Large intestine (tissue), 3 donors: ENCODE measurements at regions not wholly inside any gene's neighbourhood (a gene's known extent, or its start where the extent isn't known, plus 50 kb on each side); places are given as distances from the start of the nearest gene placed in this dataset.

Experiments used
- DNase-seq, 2 donors: peaks; one replicate each; pipeline versions ENCODE4 v3.0.0 to v3.0.0-alpha.2; 2013
- H3K27ac ChIP-seq: one replicate; pipeline ENCODE4 v1.5.1; 2013; ENCODE audit warnings: low read length
- H3K27me3 ChIP-seq: 2 replicates; pipeline ENCODE4 v1.6.1; 2013; ENCODE audit warnings: low read length; ENCODE audit not compliant: control insufficient read depth, insufficient read depth
- H3K36me3 ChIP-seq: 2 replicates; pipeline ENCODE4 v1.6.1; 2013; ENCODE audit warnings: low read length; ENCODE audit not compliant: control insufficient read depth, insufficient read depth
- H3K4me1 ChIP-seq: one replicate; pipeline ENCODE4 v1.6.1; 2013; ENCODE audit warnings: low read length; ENCODE audit not compliant: control insufficient read depth, insufficient read depth
- H3K4me3 ChIP-seq: one replicate; pipeline ENCODE4 v1.5.1; 2013; ENCODE audit warnings: low read length
- H3K9me3 ChIP-seq: one replicate; pipeline ENCODE4 v1.6.1; 2013; ENCODE audit warnings: mild to moderate bottlenecking, low read depth, low read length, moderate library complexity; ENCODE audit not compliant: control insufficient read depth
- WGBS: methylation state at CpG from one replicate; pipeline ENCODE4 v1.1.5; 2013; ENCODE audit warnings: low lambda C conversion rate; ENCODE audit not compliant: insufficient coverage; 5-methylcytosine and 5-hydroxymethylcytosine counted together

GRCh38 chr1:232239522-232239921, 390.4 kb downstream of the SIPA1L2 start:
- Histone ChIP-seq H3K27me3 (peaks cover 4% of the 10 kb centered on the region), H3K36me3 (no peaks in the 10 kb centered on the region), H3K9me3 (no peaks in the 10 kb centered on the region), H3K27ac (no peak overlapping the region), H3K4me1 (no peaks in the 10 kb centered on the region), H3K4me3 (no peak overlapping the region)
- no peak for DNase-seq
- WGBS: 86% methylated on average over 1 of the region's 3 CpGs

GRCh38 chr1:232238009-232238408, 391.9 kb downstream of the SIPA1L2 start:
- Histone ChIP-seq H3K36me3 (no peaks in the 10 kb centered on the region), H3K27me3 (peaks cover 2% of the 10 kb centered on the region), H3K4me1 (no peaks in the 10 kb centered on the region), H3K27ac (no peak overlapping the region), H3K4me3 (no peak overlapping the region), H3K9me3 (no peaks in the 10 kb centered on the region)
- no peak for DNase-seq
- WGBS: 100% methylated on average over 1 of the region's 4 CpGs

- Histone ChIP-seq H3K36me3 (no peaks in the 10 kb centered on the region), H3K4me1 (no peaks in the 10 kb centered on the region), H3K4me3 (no peak overlapping the region), H3K9me3 (no peaks in the 10 kb centered on the region), H3K27me3 (no peaks in the 10 kb centered on the region), H3K27ac (no peak overlapping the region)
- DNase-seq: no peak
- no CpG with 5 or more reads among the region's 3 CpGs for WGBS
These were observed 402.6 kb downstream of the SIPA1L2 start for GRCh38 chr1:232227306-232227705.

- DNase-seq: peak in 1 of 2 donors; percentile 9
- Histone ChIP-seq H3K27ac (no peak overlapping the region), H3K9me3 (no peaks in the 10 kb centered on the region), H3K4me1 (no peaks in the 10 kb centered on the region), H3K36me3 (no peaks in the 10 kb centered on the region), H3K27me3 (no peaks in the 10 kb centered on the region), H3K4me3 (no peak overlapping the region)
- no CpG with 5 or more reads among the region's 5 CpGs for WGBS
These were observed 403.7 kb downstream of the SIPA1L2 start for GRCh38 chr1:232226197-232226712.

GRCh38 chr1:232225336-232226131, 404.4 kb downstream of the SIPA1L2 start:
- no peak for DNase-seq
- 80% methylated on average over 5 of the region's 13 CpGs for WGBS
- no peaks in the 10 kb centered on the region for H3K9me3 ChIP-seq

GRCh38 chr1:232223887-232224286, 406.0 kb downstream of the SIPA1L2 start:
- no peak overlapping the region for H3K4me3 ChIP-seq
- no CpG with 5 or more reads among the region's 7 CpGs for WGBS
- no peaks in the 10 kb centered on the region for H3K27me3 ChIP-seq
- H3K36me3 ChIP-seq: no peaks in the 10 kb centered on the region
- no peak for DNase-seq
- no peak overlapping the region for H3K27ac ChIP-seq
- no peaks in the 10 kb centered on the region for H3K9me3 ChIP-seq
- no peaks in the 10 kb centered on the region for H3K4me1 ChIP-seq

More at GRCh38 chr1:232225336-232226131, 404.4 kb downstream of the SIPA1L2 start:
- H3K36me3 ChIP-seq: no peaks in the 10 kb centered on the region
- H3K27me3 ChIP-seq: no peaks in the 10 kb centered on the region
- no peak overlapping the region for H3K27ac ChIP-seq
- no peak overlapping the region for H3K4me3 ChIP-seq
- H3K4me1 ChIP-seq: no peaks in the 10 kb centered on the region

- no peak for DNase-seq
- H3K4me1 ChIP-seq: no peaks in the 10 kb centered on the region
- H3K36me3 ChIP-seq: no peaks in the 10 kb centered on the region
- no peak overlapping the region for H3K4me3 ChIP-seq
- H3K27me3 ChIP-seq: no peaks in the 10 kb centered on the region
- WGBS: no CpG with 5 or more reads among the region's 2 CpGs
- no peak overlapping the region for H3K27ac ChIP-seq
- no peaks in the 10 kb centered on the region for H3K9me3 ChIP-seq
These were observed 406.7 kb downstream of the SIPA1L2 start for GRCh38 chr1:232223183-232223708.

- H3K36me3 ChIP-seq: no peaks in the 10 kb centered on the region
- H3K4me1 ChIP-seq: no peaks in the 10 kb centered on the region
- no peak overlapping the region for H3K27ac ChIP-seq
- H3K27me3 ChIP-seq: no peaks in the 10 kb centered on the region
- H3K4me3 ChIP-seq: no peak overlapping the region
- no peak for DNase-seq
- WGBS: no CpG with 5 or more reads among the region's 4 CpGs
- H3K9me3 ChIP-seq: no peaks in the 10 kb centered on the region
These were observed 407.3 kb downstream of the SIPA1L2 start for GRCh38 chr1:232222614-232223013.

GRCh38 chr1:232221802-232222499, 408.0 kb downstream of the SIPA1L2 start:
- no peak overlapping the region for H3K4me3 ChIP-seq
- no peaks in the 10 kb centered on the region for H3K4me1 ChIP-seq
- H3K27ac ChIP-seq: no peak overlapping the region
- H3K27me3 ChIP-seq: no peaks in the 10 kb centered on the region
- no peak for DNase-seq
- H3K9me3 ChIP-seq: no peaks in the 10 kb centered on the region
- H3K36me3 ChIP-seq: no peaks in the 10 kb centered on the region
- 86% methylated on average over 2 of the region's 3 CpGs for WGBS

GRCh38 chr1:232218955-232219865, 410.7 kb downstream of the SIPA1L2 start:
- DNase-seq: no peak

More at GRCh38 chr1:232218955-232219865, 410.7 kb downstream of the SIPA1L2 start:
- Histone ChIP-seq H3K4me1 (no peaks in the 10 kb centered on the region), H3K27me3 (no peaks in the 10 kb centered on the region), H3K27ac (no peak overlapping the region), H3K36me3 (no peaks in the 10 kb centered on the region), H3K9me3 (no peaks in the 10 kb centered on the region), H3K4me3 (no peak overlapping the region)
- no CpG with 5 or more reads among the region's 7 CpGs for WGBS
